ENCODE measurements at regions not wholly inside any gene's neighbourhood (a gene's known extent, or its start where the extent isn't known, plus 50 kb on each side); places are given as distances from the start of the nearest gene placed in this dataset.
"Not testable (repeated sequence)": the region's sequence is repeated elsewhere in the genome, so short reads cannot be mapped to it uniquely, and the experiment has no call there.

DNA sequence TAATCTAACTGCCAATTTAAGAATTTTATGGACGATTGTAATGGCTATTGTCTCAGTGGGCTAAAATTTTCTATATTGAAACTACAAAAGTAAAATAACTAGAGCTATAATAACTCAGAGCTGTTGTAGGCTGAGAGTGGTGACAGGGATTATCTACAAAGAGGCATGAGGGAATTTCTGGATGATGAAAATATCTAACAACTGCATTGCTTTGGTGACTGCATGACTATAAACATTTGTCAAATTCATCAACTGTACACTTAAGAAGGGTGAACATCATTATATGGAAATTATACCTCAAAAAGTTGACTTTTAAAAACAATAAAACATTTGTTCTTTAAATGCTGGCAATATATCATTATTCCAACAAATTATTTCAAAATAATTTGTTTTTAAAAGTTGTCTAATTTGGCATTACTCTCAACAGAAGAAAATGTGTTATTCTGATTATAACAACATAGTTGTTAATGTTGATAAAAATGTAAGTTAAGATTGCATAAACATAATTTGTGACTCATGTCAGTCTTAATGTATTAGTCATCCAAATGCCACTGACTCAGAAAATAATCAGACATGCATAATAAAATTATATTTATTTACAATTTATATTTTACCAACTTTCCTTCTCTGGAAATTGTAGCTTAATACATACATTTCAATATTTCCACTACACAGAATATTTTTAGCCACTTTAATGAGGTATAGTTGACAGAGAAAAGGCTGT lies 865.1 kb upstream of the VRK2 start:
- DNase-seq, result no peak

DNA sequence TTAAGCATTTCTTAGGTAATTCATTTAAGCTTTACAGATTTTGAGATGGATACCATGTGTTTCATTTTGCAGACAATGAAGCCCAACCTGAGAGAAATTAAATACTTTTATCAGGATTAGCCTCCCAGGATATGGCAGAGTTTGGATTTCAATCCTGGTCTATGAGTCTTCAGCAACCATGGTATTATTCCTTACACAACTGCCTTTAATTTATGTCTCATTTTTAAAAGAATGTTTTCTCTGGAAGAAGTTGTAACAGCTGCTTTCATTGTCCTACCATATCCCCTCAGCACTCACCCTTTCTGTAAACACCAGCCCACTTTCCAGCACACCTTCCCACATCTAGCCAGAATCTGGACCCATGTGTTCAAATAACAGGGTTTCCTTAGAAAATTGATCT lies 863.7 kb upstream of the VRK2 start:
- DNase-seq, result no peak

DNA sequence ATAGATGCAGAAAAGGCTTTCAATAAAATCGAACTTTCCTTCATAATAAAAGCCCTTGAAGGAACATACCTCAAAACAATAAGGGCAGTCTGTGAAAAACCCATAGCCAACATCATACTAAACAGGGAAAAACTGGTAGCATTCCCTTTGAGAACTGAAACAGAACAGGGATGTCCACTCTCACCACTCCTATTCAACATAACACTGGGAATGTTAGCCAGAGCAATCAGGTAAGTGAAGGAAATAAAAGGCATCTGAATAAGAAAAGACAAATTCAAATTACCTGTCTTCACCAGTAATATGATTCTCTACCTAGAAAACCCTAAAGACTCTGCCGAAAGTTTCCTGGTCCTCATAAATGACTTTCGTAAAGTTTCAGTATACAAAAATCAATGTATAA lies 861.0 kb upstream of the VRK2 start:
- no peak for DNase-seq

DNA sequence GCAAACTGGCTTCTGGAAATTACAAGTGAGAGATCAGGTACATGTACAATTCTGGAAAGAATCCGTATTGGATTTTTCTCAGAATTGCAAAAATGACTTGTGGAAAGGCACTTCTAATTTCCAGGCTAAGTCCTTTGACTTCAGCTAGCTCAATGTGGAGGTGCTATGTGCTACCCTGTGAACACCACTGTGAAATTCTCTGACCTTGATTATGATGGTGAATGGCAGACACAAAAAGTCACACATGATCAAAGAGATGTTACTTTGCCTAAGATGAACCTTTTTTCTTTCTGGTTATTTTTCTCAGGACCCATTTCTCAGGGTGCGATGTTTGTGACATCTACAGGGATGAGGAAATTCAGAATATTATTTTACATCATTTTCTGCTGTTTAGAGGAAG lies 856.6 kb upstream of the VRK2 start:
- no peak for DNase-seq

DNA sequence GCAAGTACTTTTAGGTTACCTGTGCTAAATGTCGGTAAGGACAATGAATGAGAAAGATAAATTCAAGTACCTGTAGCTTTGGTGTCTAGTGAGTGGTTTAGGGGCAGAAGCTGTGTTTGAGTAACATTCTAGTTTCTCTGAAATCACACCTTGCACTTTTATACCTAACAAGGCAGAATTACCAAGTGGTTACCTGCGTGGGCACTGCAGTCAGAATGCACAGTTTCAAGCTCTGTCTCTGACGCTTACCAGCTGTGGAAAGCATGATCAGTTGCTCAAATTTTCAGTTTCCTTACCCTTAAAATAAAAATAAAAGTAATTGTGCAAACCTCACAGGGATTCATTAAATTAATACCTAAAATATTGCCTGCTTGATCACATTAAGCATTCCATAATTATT lies 846.9 kb upstream of the VRK2 start:
- no peak for DNase-seq

DNA sequence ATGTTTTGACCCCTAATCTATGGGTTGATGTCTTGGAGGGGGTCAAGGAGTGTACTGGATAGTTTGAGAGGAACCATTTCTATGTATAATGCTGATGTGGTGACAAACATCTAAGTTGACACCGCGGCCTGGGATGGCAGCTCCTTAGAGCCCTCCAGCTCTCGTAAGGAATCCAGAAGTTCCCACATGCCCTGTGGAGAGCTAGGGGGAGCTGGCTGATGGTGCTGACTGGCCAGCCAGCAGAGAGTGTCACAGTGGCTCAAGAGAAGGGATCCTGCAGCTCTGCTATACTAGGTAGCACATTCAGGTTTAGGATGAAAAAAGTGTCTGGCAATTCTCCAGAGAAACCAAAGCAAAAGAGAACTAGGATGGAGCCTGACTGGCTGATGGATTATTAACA lies 842.2 kb upstream of the VRK2 start:
- DNase-seq, result no peak

DNA sequence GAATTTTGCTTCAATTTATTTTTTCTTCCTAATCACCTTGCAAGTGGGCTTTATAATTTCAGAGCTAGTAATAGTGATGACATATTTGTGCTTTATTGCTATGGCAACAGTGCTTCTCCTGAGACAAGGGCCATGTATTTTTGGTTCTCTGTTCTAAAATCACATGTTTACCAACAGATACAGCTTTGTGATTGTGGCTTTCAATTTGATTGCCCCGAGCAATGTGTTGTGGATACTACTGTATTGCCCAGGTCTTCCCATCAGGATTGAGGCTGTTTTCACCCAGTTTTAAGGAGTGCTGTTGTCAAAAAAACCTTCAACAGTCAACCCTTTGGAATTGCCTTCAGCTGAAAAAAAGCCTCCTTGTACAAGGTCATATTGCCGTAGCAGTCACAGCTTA lies 841.4 kb upstream of the VRK2 start:
- no peak for DNase-seq

DNA sequence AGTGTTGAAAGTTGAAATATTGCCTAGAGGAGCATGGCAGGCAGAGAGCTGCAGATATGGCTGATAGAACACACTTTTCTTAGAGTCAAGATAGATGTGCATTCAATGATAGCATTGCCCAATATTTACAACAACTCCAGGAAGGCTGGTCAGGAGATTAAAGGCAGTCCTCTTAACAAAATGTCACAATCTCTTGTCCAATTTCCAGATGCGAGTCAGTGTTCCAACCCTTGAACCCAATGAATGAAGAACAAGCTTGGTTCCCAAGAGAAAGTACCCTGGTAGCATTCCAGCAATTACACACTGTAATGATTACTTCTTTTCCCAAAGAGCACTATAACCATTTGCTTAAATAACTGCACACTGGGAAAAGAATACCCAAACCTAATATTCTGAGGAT lies 839.4 kb upstream of the VRK2 start:
- DNase-seq, result no peak

DNA sequence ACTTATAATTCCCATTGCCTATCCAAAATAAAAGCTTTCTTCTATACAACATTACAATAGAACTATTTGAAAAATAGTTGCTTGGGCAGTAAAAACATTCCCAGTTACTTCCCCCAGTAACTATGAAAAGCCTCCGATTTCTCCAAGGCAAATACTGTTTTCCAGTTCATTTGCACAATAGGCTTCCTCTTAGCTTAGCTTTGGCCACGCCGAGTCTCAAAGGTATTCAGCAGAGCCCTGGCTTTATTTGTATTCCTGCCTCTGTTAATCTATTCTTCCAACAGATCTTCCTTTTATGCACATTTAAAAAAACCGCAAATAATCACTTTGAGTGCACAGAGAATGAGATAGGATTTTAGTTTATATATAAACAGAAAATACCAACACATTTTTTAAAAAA lies 836.8 kb upstream of the VRK2 start:
- DNase-seq, result no peak

DNA sequence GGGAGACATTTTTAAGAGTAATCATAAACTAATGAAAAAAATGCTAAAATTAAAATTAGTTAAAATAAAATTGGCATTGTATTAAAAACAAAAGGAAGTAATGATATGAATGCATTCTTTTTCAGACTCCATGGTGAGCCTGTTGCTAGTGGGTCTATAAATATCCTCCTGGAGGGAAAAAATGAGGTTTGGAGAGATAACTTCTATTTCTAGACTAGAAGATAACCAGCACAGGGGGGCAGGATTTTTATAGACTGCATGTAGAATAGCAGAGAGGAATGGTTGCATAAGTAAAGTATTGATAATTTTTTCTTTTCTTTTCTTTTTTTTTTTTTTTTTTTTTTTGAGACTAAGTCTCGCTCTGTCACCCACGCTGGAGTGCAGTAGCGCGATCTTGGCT lies 835.8 kb upstream of the VRK2 start:
- no peak for DNase-seq

DNA sequence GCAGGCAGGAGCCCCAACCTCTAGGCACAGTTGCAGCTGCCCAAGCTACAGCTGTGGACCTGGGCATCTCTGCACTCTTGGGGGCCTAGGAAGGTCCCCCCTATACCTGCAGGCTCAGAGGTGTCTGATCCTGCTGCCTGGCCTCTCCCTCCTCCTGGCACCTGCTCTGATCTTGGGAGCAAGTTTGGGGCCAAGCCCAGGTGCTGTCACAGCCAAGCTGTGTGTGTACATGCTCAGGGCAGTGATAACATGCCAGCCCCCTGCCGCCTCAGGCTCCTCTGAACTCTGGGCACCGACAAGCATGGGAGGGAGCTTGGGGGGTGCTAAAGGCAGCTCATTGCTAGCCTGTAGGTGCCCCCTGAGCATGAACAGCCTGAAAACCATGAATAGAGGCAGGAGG lies 829.6 kb upstream of the VRK2 start:
- DNase-seq, result no peak

DNA sequence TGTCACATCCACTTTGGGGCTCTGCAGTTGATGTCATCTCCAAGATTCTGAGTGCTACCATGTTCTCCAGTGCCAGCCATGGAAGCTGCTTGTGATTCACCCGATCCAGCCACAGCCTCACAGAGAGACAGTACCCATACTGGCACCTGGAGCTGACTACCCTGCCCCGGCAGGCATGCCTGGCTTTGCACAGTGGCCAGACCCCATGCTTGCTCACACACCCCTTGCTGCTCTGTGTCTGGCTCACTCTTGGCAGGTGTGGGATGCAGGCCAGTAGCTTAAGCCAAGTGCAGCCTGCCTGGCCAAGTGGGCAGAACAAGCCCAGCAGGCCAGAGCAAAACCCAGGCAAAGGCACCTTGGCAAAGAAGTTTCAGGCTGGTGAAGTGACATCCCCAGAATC lies 828.4 kb upstream of the VRK2 start:
- DNase-seq, result no peak

DNA sequence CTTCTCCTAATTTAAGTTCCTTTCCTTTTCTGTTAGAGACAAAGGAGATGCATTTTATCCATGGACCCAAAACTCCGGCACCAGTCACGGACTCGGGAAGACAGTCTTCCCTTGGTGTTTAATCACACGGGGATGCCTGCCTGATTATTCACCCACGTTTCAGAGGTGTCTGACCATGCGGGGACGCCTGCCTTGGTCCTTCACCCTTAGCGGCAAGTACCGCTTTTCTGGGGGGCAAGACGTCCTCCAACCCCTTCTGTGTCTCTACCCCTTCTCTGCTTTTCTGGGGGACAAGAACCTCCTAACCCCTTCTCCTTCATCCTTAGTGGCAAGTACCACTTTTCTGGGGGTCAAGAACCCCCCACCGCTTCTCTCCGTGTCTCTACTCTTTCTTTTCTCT lies 816.9 kb upstream of the VRK2 start:
- not testable (repeated sequence) for DNase-seq

DNA sequence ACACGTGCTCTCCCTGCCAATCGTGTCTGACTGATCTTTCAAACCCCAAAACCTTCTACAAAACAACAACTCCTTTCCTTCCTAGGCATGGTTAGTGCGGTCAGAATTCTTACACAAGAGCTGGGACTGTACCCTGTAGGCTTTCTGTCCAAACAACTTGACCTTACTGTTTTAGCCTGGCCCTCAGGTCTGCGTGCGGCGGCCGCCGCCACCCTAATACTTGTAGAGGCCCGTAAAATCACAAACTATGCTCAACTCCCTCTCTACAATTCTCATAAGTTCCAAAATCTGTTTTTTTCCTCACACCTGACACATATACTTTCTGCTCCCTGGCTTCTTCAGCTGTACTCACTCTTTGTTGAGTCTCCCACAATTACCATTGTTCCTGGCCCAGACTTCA lies 814.3 kb upstream of the VRK2 start:
- not testable (repeated sequence) for DNase-seq

DNA sequence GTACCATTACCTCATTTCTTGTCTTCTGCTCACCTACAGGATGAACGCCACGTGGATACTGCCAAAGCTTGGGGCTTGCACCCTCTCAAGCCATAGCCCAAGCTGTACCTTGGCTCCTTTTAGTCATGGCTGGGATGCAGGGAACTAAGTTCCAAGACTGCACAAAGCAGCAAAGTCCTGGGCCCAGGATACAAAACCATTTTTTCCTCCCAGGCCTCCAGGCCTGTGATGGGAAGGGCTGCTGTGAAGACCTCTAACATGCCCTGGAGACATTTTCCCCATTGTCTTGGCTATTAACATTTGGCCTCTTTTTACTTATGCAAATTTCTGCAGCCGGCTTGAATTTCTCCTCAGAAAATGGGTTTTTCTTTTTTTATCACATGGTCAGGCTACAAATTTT lies 795.1 kb upstream of the VRK2 start:
- not testable (repeated sequence) for DNase-seq

DNA sequence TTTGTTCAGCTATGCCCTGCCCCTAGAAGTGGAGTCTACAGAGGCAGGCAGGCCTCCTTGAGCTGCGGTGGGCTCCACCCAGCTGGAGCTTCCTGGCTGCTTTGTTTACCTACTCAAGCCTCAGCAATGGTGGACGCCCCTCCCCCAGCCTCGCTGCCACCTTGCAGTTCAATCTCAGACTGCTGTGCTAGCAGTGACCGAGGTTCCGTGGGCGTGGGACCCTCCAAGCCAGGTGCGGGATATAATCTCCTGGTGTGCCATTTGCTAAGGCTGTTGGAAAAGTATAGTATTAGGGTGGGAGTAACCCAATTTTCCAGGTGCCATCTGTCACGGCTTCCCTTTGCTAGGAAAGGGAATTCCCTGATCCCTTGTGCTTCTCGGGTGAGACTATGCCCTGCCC lies 770.2 kb upstream of the VRK2 start:
- DNase-seq, result not testable (repeated sequence)

DNA sequence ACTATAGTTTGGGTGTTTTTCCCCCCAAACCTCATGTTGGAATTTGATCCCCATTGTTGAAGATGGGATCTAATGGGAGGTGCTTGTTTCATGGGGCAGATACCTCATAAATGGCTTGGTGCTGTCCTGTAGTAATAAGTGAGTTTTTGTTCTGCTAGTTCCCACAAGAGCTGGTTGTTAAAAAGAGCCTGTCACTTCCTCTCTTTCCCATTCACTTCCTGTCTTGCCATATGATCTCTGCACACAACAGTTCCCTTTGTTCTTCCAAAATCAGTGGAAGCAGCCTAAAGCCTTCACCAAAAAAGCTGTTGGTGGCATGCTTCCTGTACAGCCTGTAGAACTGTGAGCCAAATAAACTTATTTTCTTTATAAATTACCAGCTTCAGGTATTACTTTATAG lies 768.2 kb upstream of the VRK2 start:
- DNase-seq, result no peak

DNA sequence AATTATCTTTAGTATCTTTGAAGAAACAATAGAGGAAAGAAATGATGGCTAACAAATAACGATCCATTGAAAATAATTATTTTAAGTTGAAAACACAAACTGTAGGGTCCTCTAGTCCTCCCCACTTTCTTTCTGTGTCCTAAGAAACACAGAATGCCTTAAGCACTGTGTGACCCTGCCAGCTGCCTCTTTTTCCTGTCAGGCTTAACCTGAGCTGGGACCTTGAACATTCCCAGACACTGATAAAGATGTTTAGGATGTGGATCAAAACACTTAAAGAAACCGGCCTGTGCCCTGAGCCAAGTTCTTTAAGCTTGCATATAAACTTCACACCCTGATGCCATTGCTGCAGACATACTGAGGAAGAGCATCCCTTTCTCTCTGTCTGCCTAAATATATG lies 755.4 kb upstream of the VRK2 start:
- DNase-seq, result no peak

DNA sequence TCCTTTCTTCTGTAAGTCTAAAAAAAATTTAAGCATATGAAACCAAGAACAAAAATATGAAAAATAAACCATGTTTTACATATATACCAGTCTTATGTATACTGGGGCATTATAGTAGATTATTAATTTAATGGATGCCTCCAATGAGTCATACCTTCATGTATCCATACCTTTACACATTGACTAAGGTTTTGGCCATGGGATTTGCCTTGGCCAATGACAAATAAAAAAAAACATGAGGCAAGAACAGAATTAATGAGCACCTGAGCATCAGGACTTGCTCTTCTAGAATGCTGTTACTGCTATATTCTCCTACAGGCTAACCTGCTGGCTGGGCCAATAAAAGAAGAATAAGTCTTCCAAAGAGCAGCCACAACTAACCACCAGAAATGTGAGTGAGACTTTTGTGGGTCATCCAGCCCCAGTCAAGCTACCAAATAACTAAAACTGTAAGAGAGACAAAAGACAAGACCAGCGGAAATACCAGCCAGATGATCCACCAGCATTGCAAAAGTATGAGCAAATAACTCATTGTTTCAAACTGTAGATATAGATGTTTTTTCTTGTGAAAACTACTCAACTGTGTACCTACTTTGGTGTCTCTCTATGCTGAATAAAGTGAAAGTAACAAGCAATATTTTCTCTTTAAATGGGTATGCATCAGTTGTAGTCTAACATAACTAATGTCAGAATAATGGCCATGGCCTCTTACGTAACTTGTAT lies 749.6 kb upstream of the VRK2 start:
- no peak for DNase-seq

DNA sequence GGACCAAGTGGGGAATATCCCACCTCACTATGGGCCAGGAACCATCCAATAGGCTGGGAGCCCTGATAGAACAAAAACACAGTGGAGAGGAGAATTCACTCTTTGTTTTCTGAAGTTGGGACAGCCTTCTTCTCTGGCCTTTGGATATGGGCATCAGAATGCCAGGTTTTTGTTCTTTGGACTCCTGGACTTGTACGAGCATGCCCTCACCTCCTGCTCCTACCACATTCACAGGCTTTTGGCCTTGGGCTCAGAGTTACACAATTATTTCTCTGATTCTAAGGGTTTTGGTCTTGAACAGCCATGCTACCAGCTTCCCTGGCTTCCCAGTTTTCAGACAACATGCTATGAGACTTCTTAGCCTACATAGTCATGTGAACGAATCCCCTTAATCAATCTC lies 732.9 kb upstream of the VRK2 start:
- DNase-seq, result no peak

DNA sequence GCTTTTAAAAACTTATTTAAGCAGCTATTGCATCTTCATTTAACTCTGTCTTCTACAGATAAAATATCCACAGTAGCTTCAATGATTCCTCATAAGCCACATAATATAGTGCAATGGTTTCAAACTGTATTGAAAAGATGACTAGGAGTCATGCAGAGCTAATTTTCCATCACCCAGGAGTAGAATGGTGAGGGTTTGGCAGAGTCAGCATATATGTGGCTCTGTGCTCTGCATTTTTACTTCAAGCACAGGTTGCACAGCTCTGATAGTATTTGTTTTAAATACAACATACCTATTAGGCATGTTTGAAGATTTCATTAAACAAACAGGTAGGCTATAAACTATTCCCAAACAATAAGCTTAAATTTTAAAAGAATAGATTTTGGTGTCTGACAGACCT lies 731.9 kb upstream of the VRK2 start:
- no peak for DNase-seq

DNA sequence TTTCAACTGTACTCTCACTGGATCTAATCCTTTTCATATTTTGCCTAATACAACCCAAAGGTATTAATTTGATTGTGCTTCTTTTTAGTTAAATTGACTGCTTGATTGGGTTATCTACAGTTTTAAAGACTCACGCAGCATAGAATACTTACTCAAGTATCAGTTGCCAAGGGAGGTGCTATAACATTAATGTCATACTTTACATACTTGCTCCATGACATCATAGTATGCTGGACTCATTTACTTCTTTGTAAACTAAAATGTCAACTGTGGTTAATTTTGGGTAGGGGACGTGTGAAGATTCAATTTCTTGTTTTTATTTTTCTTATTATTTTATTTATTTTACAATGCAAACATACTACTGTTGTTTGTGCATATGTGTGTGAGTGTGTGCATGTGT lies 716.2 kb upstream of the VRK2 start:
- no peak for DNase-seq

DNA sequence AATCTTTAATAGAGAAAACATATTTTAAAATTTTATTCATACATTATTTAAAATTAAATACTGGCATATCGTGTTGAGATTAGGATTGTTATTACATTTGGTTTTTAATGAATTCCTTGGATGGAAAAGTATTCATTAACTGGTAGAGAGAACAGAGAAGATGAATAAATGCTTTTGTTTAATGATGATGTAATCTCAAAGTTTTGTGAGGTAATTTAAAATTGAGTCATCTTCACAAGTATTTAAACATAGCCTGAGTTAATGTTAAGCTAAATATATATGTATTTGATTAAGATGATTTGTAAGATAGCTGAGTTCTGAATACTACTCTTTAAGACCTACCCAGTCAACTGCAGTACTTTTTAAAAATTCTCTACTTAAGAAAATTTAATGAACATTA lies 713.4 kb upstream of the VRK2 start:
- no peak for DNase-seq

DNA sequence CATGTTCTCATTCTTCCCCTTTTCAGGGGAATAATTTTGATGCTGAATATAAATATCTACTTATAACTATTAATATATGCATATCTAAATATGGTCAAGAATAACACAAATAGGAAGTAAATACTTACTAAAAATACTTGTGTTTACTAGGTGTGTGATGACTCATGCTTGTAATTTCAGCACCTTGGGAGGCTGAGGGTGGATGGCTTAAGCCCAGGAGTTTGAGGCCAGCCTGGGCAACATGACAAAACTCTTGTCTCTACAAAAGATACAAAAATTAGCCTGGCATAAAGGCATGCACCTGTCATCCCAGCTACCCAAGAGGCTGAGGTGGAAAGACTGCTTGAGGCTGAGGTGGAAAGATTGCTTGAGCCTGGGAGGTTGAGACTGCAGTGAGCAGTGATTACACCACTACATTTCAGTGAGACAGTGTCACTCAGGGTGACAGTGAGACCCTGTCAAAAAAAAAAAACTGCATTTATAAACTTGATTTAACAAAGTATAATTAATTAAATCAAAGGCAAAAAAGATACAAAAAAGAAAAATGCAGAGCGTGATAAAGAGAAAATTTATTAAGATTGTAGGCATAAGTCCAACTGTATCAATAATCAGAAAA lies 703.1 kb upstream of the VRK2 start:
- DNase-seq, result no peak

DNA sequence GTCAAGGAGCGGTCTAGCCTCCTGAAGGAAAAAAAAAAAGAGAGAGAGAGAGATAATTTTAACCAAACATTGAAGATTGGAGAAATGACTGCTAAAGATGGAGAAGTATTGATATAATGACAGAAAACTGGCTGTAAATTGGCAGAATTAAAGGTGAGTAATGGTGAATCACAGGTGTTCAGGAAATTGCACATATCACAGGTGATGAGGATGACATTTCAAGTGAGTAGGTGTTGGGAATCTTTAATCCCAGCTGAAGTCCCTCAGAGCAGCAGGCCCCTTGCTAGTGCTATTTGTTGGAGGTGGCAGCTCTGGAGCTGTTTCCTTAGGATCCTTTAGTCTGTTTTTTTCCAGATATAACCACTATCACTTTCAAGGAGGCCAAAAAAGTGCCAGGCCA lies 678.4 kb upstream of the VRK2 start:
- no peak for DNase-seq

Data from NCI-H1417 treated with DMSO at 0.1 percent for 48 hours (cell line).